HG02759 (cell line): ENCODE measurements at regions not wholly inside any gene's neighbourhood (a gene's known extent, or its start where the extent isn't known, plus 50 kb on each side); places are given as distances from the start of the nearest gene placed in this dataset.

Source experiments
- ATAC-seq: cut with Tn5 transposase; IDR thresholded peaks from one replicate; pipeline ENCODE4 v1.9.1; 2021; ENCODE audit warnings: mild to moderate bottlenecking, moderate library complexity; ENCODE audit not compliant: unreplicated experiment

GRCh38 chr3:144129536-144130214 is 158.1 kb downstream of the DIPK2A start:
- no peak for ATAC-seq

GRCh38 chr3:144141074-144141473 is 169.5 kb downstream of the DIPK2A start:
- ATAC-seq = no peak

GRCh38 chr3:144141496-144141895 is 169.9 kb downstream of the DIPK2A start:
- no peak for ATAC-seq

DNA sequence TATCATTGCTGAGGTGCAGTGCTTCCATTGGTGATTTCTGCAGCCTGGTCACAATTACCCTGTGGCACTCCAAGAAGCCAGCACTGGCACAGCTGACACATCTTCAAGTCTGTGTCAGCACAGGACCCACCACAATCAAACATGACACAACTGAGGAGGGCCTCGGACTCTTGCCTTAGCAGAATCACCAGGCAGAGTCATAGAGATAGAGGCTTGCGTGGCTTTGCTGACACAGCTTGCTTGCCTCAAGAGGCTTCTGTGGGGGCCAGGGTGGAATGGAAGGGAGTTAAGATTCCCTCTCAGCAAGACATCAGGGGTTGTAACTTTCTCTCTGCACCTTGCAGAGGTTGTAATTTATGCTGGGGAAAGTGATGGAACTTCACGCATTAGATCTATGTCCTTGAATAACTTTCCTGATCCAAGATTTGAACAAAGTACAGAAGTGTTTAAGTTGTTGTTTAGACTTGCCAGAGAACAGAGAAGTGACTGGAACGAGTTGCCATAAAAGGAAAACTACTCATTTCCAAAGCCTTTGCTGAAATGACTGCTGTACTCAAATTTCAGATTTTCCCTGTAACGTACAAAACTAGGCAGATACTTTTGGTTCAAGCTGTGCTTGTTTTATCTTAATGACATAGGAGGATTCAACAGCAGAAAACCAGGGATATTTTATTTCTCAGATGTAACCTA is 170.7 kb downstream of the DIPK2A start:
- ATAC-seq = no peak

DNA sequence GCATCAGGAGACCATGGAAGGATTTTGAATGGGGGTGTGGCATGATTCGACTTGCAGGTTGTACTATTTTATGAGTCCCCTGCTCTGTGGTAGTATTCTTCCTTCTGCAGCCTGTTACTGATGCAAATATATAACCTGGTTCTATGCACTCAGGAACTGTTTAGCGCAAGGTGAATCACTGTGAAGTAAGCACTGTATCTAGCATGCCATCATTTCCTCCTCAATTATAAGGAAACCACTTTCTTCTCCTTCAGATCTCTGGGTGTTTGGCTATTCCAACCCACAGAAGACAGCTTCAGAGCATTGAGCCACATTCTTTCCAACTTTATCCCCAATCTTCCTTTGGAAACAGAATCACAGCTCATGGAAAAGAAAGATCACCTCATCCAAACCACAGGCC is 176.7 kb downstream of the DIPK2A start:
- ATAC-seq = no peak

DNA sequence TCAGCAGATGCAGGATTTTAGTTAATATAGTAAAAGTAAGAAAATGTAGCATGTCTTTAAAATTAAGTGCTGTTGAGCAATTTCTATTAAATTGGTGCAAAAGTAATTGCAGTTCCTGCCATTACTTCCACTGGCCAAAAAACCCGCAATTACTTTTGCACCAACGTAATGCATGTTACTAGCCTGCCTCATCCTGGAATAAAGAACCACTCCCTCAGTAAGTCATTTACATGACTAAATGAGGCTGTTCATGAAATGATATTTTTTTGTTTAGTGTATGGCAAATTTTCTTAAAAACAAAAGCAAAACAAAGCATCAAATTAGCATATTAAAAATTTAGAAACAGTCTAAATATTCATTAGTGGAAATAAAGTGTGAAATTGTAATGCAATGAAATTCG is 180.4 kb downstream of the DIPK2A start:
- no peak for ATAC-seq

GRCh38 chr3:144160627-144161026 is 189.0 kb downstream of the DIPK2A start:
- ATAC-seq = no peak

DNA sequence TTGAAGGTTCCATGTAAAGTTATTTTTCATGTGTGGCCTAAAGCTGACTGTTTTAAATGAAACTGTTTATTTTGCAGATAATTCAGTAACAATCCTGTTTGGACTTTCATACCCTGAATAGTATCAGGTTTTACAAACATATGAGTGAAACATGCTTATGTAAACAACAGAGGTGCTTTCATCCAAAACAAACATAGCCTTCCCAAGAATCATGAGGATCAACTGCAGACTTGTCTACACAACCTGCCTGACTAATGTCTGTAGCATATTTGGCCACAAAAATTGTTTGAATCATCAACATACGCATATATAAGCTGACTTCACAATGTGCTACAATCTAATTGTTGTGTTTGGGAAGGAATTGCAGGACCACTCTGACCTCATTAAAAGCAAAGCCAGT is 190.4 kb downstream of the DIPK2A start:
- ATAC-seq = no peak

DNA sequence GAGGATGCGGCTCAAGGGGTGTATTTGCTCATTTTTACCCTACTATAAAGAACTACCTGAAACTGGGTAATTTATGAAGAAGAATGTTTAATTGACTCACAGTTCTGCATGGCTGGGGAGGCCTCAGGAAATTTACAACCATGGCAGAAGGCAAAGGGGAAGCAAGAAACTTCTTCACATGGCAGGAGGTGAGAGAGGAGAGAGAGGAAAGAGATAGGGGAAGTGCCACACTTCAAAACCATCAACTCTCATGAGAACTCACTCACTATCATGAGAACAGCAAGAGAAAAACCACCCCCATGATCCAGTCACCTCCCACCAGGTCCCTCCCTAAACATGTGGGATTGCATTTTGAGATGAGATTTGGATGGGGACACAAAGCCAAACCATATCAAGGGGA is 192.7 kb downstream of the DIPK2A start:
- ATAC-seq = no peak

- ATAC-seq = no peak
Measured at GRCh38 chr3:144165482-144165881, 193.9 kb downstream of the DIPK2A start.

DNA sequence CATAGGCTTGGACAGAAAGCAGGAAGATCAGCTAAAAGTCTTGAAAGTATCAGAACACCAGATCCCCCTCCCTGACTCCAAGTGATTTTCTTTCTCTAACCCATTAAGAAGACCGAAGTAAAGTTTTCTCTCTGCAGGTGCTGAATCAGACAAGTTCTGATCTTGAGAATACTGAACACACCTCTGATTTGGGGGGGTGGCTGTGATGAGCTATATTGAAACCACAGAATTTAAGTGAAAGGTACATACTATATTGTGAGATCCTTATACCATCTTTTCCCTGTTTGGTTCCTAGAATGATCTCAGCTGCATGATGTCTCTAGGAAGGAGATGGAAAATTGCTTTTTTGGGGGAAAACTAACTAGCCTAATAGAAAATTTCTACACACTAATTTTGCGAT is 196.0 kb downstream of the DIPK2A start:
- ATAC-seq = no peak

GRCh38 chr3:144173491-144173890 is 201.9 kb downstream of the DIPK2A start:
- ATAC-seq = no peak

DNA sequence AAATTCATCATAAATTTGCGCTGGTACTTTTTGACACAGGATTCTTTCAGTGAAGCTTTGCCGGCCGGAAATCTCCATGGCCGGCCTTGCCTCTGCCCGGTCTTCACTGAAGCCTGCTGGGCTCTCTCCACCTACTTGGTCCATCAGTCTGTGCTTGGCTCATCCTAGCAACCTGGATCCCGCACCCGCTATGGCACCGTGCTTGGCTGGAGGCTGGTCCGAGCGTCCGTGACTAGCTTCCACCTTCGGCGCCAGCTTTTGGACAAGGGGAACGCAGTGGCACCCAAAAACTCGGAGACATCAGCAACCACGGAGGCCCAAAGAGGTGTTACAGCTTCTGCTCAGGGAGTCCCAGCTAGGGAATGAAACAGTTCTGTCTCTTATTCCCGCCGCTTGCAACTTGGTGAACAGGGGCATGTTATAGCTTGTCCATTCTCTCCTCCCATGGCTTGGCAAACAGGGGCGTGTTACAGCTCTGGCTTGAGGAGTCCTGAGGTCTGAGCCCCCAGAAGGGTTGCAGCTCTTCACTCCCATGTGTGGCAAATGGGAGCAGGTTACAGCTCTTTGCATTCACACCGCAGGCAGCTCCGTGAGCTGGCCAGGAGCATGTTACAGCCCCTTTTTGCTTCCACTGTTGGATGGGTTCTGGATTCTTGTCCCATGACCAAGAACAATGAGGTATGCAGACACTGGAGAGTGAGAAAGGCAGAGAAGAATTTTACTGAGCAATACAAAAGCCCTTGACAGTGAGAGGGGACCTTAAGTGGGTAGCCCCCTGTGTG is 204.2 kb downstream of the DIPK2A start:
- ATAC-seq = no peak

- no peak for ATAC-seq
Measured at GRCh38 chr3:144177649-144178048, 206.0 kb downstream of the DIPK2A start.

GRCh38 chr3:144178607-144179006 is 207.0 kb downstream of the DIPK2A start:
- ATAC-seq = no peak

DNA sequence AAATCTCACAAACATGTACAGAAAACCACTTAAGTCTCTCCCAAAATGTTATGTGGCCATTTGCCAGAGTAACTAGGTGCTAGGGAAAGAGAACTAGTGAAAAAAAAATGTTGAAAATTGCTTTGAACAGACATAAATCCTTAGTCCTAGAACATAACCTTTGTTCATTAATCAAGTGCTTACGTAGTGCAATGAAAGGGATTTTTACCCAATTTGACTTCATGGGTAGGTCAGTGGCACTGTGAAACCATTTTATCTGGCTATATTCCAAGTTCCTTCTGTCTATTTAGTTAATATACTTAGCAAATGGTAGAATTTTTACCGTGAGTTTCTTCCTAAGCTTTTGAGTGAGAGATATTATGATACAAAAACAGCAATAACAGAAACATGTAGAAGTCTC is 209.4 kb downstream of the DIPK2A start:
- ATAC-seq = no peak

- no peak for ATAC-seq
Measured at GRCh38 chr3:144182501-144182900, 210.9 kb downstream of the DIPK2A start.

- no peak for ATAC-seq
Measured at GRCh38 chr3:144185276-144185675, 213.7 kb downstream of the DIPK2A start.

- ATAC-seq = no peak
Measured at GRCh38 chr3:144187531-144188210, 216.0 kb downstream of the DIPK2A start.

- no peak for ATAC-seq
Measured at GRCh38 chr3:144189044-144189443, 217.4 kb downstream of the DIPK2A start.

GRCh38 chr3:144197116-144197515 is 225.5 kb downstream of the DIPK2A start:
- no peak for ATAC-seq
